ENCODE measurements at regions not wholly inside any gene's neighbourhood (a gene's known extent, or its start where the extent isn't known, plus 50 kb on each side); places are given as distances from the start of the nearest gene placed in this dataset.

- TF ChIP-seq ZNF462 (CRISPR knock-in tag; IDR thresholded peaks at IDR 0.05) (no peak), CREB1 (CRISPR knock-in tag; IDR thresholded peaks at IDR 0.05; ENCODE audit: low read depth) (no peak), NANOG (IDR thresholded peaks at IDR 0.05; ENCODE audit: borderline replicate concordance) (no peak), ZNF331 (CRISPR knock-in tag; IDR thresholded peaks at IDR 0.05; ENCODE audit: low read depth) (no peak), POLR2AphosphoS5 (IDR thresholded peaks at IDR 0.05; ENCODE audit: low read depth) (no peak), EZH2phosphoT487 (IDR thresholded peaks at IDR 0.05; ENCODE audit: unreplicated experiment) (no peak)
Observed at GRCh38 chr17:13073018-13073417, 55.2 kb upstream of the ELAC2 start (continued).

- H3K27me3 ChIP-seq (ENCODE audit: insufficient read depth), result no peaks in the 10 kb centered on the region
- no peaks in the 10 kb centered on the region for H3K4me1 Mint-ChIP-seq
- H4K20me1 ChIP-seq (replicated peaks; ENCODE audit: insufficient read depth), result no peaks in the 10 kb centered on the region
- H3K9me2 ChIP-seq (ENCODE audit: insufficient read depth), result peaks cover 3% of the 10 kb centered on the region; the same call in 1 of the 2 replicates
- H2AFZ ChIP-seq, result no peak overlapping the region
- H3K9me3 Mint-ChIP-seq, result peaks cover 21% of the 10 kb centered on the region
- H3K4me3 Mint-ChIP-seq, result no peak overlapping the region
- peaks cover 15% of the 10 kb centered on the region for H3K36me3 Mint-ChIP-seq (ENCODE audit: low read depth)
- H3K27me3 Mint-ChIP-seq (ENCODE audit: insufficient read depth, low read depth, poor library complexity), result no peaks in the 10 kb centered on the region
- H3K4me1 ChIP-seq (ENCODE audit: insufficient read depth), result no peaks in the 10 kb centered on the region
- no peaks in the 10 kb centered on the region for H3K36me3 ChIP-seq (ENCODE audit: insufficient read depth)
- no peak overlapping the region for H3K4me3 ChIP-seq
- DNase-seq (ENCODE audit: low spot score), result no peak
- ATAC-seq, result no peak
- H3K79me2 ChIP-seq (replicated peaks; ENCODE audit: insufficient read depth), result no peaks in the 10 kb centered on the region
- H3F3A ChIP-seq (replicated peaks; ENCODE audit: low read depth), result no peaks in the 10 kb centered on the region
- no peak overlapping the region for H3K27ac ChIP-seq (ENCODE audit: low read depth)
- H3K4me2 ChIP-seq, result no peak overlapping the region
- H3K27ac Mint-ChIP-seq, result no peak overlapping the region
- no peak for TF ChIP-seq REST (IDR thresholded peaks at IDR 0.05; ENCODE audit: unreplicated experiment)
- no peak for TF ChIP-seq ETS1 (IDR thresholded peaks at IDR 0.05)
- TF ChIP-seq POLR2AphosphoS5 (IDR thresholded peaks at IDR 0.05; ENCODE audit: low read depth), result no peak
- TF ChIP-seq EZH2phosphoT487 (IDR thresholded peaks at IDR 0.05; ENCODE audit: unreplicated experiment), result no peak
- TF ChIP-seq ZNF331 (CRISPR knock-in tag; IDR thresholded peaks at IDR 0.05; ENCODE audit: low read depth), result no peak
- TF ChIP-seq CREB1 (CRISPR knock-in tag; IDR thresholded peaks at IDR 0.05; ENCODE audit: low read depth), result no peak
- no peak for TF ChIP-seq STAT1 (IDR thresholded peaks at IDR 0.05; ENCODE audit: unreplicated experiment)
- TF ChIP-seq ZNF114 (CRISPR knock-in tag; IDR thresholded peaks at IDR 0.05), result no peak
Observed at GRCh38 chr17:13070732-13071131, 52.9 kb upstream of the ELAC2 start.
